Prostate gland (tissue), 2 donors: ENCODE measurements at regions not wholly inside any gene's neighbourhood (a gene's known extent, or its start where the extent isn't known, plus 50 kb on each side); places are given as distances from the start of the nearest gene placed in this dataset.

ENCODE experiments used
- CTCF ChIP-seq, 4 experiments: fragments of 200-600 bp in 2 of 4; fragments of 450-650 bp in 2 of 4; sonication (generic) in 2 of 4; IDR thresholded peaks; 1 replicate in 3 of 4; 2 replicates in 1 of 4; pipeline ENCODE4 v1.5.1; 2016 to 2019; ENCODE audit warnings: antibody characterized with exemption in 4 of 4, mild to moderate bottlenecking in 2 of 4, moderate library complexity in 2 of 4
- POLR2A ChIP-seq: fragments of 450-650 bp; IDR thresholded peaks from one replicate; pipeline ENCODE4 v1.6.1; 2016; ENCODE audit warnings: antibody characterized with exemption, mild to moderate bottlenecking

DNA sequence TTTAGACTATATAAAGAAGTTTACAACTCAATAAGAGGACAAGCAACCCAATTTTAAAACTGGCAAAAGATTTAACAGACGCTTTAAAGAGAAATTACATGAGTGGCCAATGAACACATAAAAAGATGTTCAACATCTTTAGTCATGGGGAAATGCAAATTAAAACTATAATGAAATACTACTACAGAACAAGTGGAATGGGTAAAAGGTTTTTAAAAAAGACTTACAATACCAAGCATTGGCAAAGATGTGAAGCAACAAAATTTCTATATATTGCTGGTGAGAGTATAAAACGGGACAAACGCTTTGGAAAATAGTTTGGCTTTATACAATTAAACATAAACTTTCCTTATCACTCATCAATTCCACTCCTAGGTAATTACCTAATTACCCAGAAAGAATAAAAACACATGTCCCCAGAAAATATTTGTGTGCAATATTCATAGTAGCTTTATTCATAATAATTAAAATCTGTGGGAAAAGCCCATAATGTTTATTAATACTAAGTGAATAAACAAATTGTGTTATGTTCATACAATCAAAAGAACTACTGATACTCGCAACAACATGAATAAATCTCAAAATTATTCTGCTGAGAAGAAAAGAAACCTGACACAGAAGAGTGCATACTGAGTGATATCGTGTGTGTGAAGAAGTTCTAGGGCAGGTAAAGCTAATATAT lies 76.7 kb upstream of the MYCN start:
- TF ChIP-seq CTCF (IDR thresholded peaks at IDR 0.05) (no peak), POLR2A (no peak)
